ENCODE measurements at regions not wholly inside any gene's neighbourhood (a gene's known extent, or its start where the extent isn't known, plus 50 kb on each side); places are given as distances from the start of the nearest gene placed in this dataset.

DNA sequence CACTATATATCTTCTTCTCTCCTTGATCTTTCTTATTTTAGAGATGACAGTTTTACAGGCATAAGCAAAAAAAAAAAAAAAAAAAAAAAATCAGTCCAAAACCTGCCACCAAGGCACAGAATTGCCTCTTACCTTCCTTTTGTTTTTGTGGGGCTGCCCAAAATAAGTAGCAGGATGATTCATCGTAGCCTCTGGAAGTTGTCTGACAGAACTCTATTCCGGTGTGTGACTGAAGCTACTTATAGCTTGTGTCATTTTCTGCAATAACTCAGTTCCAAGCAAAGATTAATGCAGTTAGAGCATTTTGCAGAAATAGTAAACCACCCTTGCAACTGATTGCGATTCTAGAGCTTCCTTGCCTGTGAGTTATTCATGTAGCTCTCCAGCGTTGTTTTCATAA, 186.8 kb downstream of the KIF2B start:
- 82 to 83% methylated on average over 4 of the region's 4 CpGs for WGBS, 2 experiments (ENCODE audit: insufficient coverage in 1 of 2, insufficient read length in 1 of 2)
- Mint-ChIP-seq H3K36me3 (ENCODE audit: low read depth) (no peaks in the 10 kb centered on the region), H3K9me3 (no peaks in the 10 kb centered on the region), H3K4me1 (no peaks in the 10 kb centered on the region), H3K27me3 (ENCODE audit: insufficient read depth) (no peaks in the 10 kb centered on the region), H3K4me3 (no peak overlapping the region), H3K27ac (no peak overlapping the region)
- no peak for DNase-seq
- no peaks in the 10 kb centered on the region for H3K36me3 ChIP-seq (ENCODE audit: control insufficient read depth, insufficient read depth, low read length)
- no peak overlapping the region for H3K27ac ChIP-seq (ENCODE audit: low read depth, low read length)
- no peaks in the 10 kb centered on the region for H3K9me3 ChIP-seq (ENCODE audit: control insufficient read depth, low read length)
- H3K4me1 ChIP-seq (ENCODE audit: control insufficient read depth, insufficient read depth, low read length) = no peaks in the 10 kb centered on the region
- no peak overlapping the region for H3K9ac ChIP-seq (ENCODE audit: extremely low read depth, low read length, poor library complexity, severe bottlenecking)
- H3K27me3 ChIP-seq (ENCODE audit: control insufficient read depth, insufficient read depth, low read length, poor library complexity, severe bottlenecking) = no peaks in the 10 kb centered on the region
- no peak overlapping the region for H3K4me3 ChIP-seq (ENCODE audit: low read length)
- TF ChIP-seq, protein P1, sequence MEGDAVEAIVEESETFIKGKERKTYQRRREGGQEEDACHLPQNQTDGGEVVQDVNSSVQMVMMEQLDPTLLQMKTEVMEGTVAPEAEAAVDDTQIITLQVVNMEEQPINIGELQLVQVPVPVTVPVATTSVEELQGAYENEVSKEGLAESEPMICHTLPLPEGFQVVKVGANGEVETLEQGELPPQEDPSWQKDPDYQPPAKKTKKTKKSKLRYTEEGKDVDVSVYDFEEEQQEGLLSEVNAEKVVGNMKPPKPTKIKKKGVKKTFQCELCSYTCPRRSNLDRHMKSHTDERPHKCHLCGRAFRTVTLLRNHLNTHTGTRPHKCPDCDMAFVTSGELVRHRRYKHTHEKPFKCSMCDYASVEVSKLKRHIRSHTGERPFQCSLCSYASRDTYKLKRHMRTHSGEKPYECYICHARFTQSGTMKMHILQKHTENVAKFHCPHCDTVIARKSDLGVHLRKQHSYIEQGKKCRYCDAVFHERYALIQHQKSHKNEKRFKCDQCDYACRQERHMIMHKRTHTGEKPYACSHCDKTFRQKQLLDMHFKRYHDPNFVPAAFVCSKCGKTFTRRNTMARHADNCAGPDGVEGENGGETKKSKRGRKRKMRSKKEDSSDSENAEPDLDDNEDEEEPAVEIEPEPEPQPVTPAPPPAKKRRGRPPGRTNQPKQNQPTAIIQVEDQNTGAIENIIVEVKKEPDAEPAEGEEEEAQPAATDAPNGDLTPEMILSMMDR (conservative IDR thresholded peaks at IDR 0.05) = no peak

GRCh38 chr17:54013072-54013471, 190.3 kb downstream of the KIF2B start:
- H3K36me3 Mint-ChIP-seq (ENCODE audit: low read depth) = no peaks in the 10 kb centered on the region
- H3K9me3 Mint-ChIP-seq = no peaks in the 10 kb centered on the region
- H3K36me3 ChIP-seq (ENCODE audit: control insufficient read depth, insufficient read depth, low read length) = no peaks in the 10 kb centered on the region
- DNase-seq = no peak
- no peaks in the 10 kb centered on the region for H3K27me3 ChIP-seq (ENCODE audit: control insufficient read depth, insufficient read depth, low read length, poor library complexity, severe bottlenecking)
- 86 to 100% methylated on average over 1 to 2 of the region's 2 CpGs for WGBS, 2 experiments (ENCODE audit: insufficient coverage in 1 of 2, insufficient read length in 1 of 2)
- no peak overlapping the region for H3K27ac Mint-ChIP-seq
- H3K4me1 Mint-ChIP-seq = no peaks in the 10 kb centered on the region
- no peak overlapping the region for H3K4me3 Mint-ChIP-seq
- no peaks in the 10 kb centered on the region for H3K4me1 ChIP-seq (ENCODE audit: control insufficient read depth, insufficient read depth, low read length)
- no peak overlapping the region for H3K9ac ChIP-seq (ENCODE audit: extremely low read depth, low read length, poor library complexity, severe bottlenecking)
- H3K27ac ChIP-seq (ENCODE audit: low read depth, low read length) = no peak overlapping the region
- H3K9me3 ChIP-seq (ENCODE audit: control insufficient read depth, low read length) = no peaks in the 10 kb centered on the region
- H3K27me3 Mint-ChIP-seq (ENCODE audit: insufficient read depth) = no peaks in the 10 kb centered on the region
- TF ChIP-seq, protein P1 (conservative IDR thresholded peaks at IDR 0.05) = peak; percentile 60
- H3K4me3 ChIP-seq (ENCODE audit: low read length) = no peak overlapping the region

DNA sequence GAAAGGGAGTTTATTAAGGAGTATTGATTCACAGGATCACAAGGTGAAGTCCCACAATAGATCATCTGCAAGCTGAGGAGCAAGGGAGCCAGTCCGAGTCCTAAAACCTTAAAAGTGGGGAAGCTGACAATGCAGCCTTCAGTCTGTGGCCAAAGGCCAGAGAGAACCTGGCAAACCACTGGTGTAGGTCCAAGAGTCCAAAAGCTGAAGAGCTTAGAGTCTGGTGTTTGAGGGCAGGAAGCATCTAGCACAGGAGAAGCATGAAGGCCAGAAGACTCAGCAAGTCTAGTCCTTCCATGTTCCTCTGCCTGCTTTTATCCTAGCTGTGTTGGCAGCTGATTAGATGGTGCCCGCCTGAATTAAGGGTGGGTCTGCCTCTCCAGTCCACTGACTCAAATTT, 193.0 kb downstream of the KIF2B start:
- TF ChIP-seq, protein P1 (conservative IDR thresholded peaks at IDR 0.05) = no peak
- Histone ChIP-seq H3K27ac (ENCODE audit: low read depth, low read length) (no peak overlapping the region), H3K27me3 (ENCODE audit: control insufficient read depth, insufficient read depth, low read length, poor library complexity, severe bottlenecking) (no peaks in the 10 kb centered on the region), H3K9ac (ENCODE audit: extremely low read depth, low read length, poor library complexity, severe bottlenecking) (no peak overlapping the region), H3K36me3 (ENCODE audit: control insufficient read depth, insufficient read depth, low read length) (no peaks in the 10 kb centered on the region), H3K9me3 (ENCODE audit: control insufficient read depth, low read length) (peaks cover 8% of the 10 kb centered on the region), H3K4me3 (ENCODE audit: low read length) (no peak overlapping the region), H3K4me1 (ENCODE audit: control insufficient read depth, insufficient read depth, low read length) (no peaks in the 10 kb centered on the region)
- no peak for DNase-seq
- Mint-ChIP-seq H3K27me3 (ENCODE audit: insufficient read depth) (no peaks in the 10 kb centered on the region), H3K36me3 (ENCODE audit: low read depth) (no peaks in the 10 kb centered on the region), H3K27ac (no peak overlapping the region), H3K4me3 (no peak overlapping the region), H3K9me3 (peaks cover 10% of the 10 kb centered on the region), H3K4me1 (no peaks in the 10 kb centered on the region)
- WGBS, 2 experiments (ENCODE audit: insufficient coverage in 1 of 2, insufficient read length in 1 of 2) = 93 to 95% methylated on average over 2 of the region's 2 CpGs

Measured in endodermal cell (in vitro differentiated cells).